ENCODE measurements at regions not wholly inside any gene's neighbourhood (a gene's known extent, or its start where the extent isn't known, plus 50 kb on each side); places are given as distances from the start of the nearest gene placed in this dataset.

GRCh38 chr6:54474898-54475297 is 166.7 kb downstream of the TINAG start:
- H3K27ac ChIP-seq = no peak overlapping the region
- H3K4me1 ChIP-seq = no peaks in the 10 kb centered on the region
- H3K27me3 ChIP-seq = no peaks in the 10 kb centered on the region
- H3K9me3 ChIP-seq = no peaks in the 10 kb centered on the region
- TF ChIP-seq POLR2A (IDR thresholded peaks at IDR 0.05) = no peak
- no peak for TF ChIP-seq POLR2AphosphoS5 (IDR thresholded peaks at IDR 0.05; ENCODE audit: insufficient read depth in 1 of 2, low read depth in 1 of 2)
- TF ChIP-seq, protein P1, sequence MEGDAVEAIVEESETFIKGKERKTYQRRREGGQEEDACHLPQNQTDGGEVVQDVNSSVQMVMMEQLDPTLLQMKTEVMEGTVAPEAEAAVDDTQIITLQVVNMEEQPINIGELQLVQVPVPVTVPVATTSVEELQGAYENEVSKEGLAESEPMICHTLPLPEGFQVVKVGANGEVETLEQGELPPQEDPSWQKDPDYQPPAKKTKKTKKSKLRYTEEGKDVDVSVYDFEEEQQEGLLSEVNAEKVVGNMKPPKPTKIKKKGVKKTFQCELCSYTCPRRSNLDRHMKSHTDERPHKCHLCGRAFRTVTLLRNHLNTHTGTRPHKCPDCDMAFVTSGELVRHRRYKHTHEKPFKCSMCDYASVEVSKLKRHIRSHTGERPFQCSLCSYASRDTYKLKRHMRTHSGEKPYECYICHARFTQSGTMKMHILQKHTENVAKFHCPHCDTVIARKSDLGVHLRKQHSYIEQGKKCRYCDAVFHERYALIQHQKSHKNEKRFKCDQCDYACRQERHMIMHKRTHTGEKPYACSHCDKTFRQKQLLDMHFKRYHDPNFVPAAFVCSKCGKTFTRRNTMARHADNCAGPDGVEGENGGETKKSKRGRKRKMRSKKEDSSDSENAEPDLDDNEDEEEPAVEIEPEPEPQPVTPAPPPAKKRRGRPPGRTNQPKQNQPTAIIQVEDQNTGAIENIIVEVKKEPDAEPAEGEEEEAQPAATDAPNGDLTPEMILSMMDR (IDR thresholded peaks at IDR 0.05) = no peak
- no peak overlapping the region for H3K4me3 ChIP-seq
- no peak for DNase-seq (ENCODE audit: extremely low spot score in 2 of 2)
- intact Hi-C loops (cut with DNase I) = no loop called here
- H3K36me3 ChIP-seq = no peaks in the 10 kb centered on the region

GRCh38 chr6:54481091-54481490 is 172.8 kb downstream of the TINAG start:
- TF ChIP-seq, protein P1 (IDR thresholded peaks at IDR 0.05) = no peak
- no peak for TF ChIP-seq POLR2AphosphoS5 (IDR thresholded peaks at IDR 0.05; ENCODE audit: insufficient read depth in 1 of 2, low read depth in 1 of 2)
- DNase-seq (ENCODE audit: extremely low spot score in 2 of 2) = no peak
- no peaks in the 10 kb centered on the region for H3K9me3 ChIP-seq
- no peaks in the 10 kb centered on the region for H3K4me1 ChIP-seq
- no peaks in the 10 kb centered on the region for H3K36me3 ChIP-seq
- no peak overlapping the region for H3K27ac ChIP-seq
- H3K27me3 ChIP-seq = no peaks in the 10 kb centered on the region
- intact Hi-C loops (cut with DNase I) = no loop called here
- H3K4me3 ChIP-seq = no peak overlapping the region

DNA sequence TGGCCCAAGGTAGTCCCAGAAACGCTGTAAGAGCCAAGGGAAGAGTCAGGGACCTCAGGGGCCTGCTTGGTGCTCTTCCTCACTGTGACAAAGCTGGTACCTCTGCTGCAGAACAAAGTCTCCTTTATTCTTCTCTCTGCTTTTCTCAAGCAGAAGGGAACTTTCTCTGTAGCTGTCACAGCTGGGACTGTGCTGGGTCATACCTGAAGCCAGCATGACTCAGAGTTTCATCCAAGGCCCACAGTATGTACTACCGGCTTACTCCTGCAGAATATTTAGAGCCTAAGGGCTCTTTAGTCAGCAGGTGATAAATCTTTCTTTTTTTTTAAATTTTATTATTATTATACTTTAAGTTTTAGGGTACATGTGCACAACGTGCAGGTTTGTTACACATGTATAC is 183.2 kb downstream of the TINAG start:
- Histone ChIP-seq H3K4me1 (no peaks in the 10 kb centered on the region), H3K36me3 (no peaks in the 10 kb centered on the region), H3K27ac (no peak overlapping the region), H3K4me3 (no peak overlapping the region), H3K27me3 (no peaks in the 10 kb centered on the region), H3K9me3 (peaks cover 2% of the 10 kb centered on the region)
- intact Hi-C loops (cut with DNase I) = no loop called here
- TF ChIP-seq, protein P1 (IDR thresholded peaks at IDR 0.05) = no peak
- TF ChIP-seq POLR2A (IDR thresholded peaks at IDR 0.05) (no peak), POLR2AphosphoS5 (IDR thresholded peaks at IDR 0.05; ENCODE audit: insufficient read depth in 1 of 2, low read depth in 1 of 2) (no peak)
- DNase-seq (ENCODE audit: extremely low spot score in 2 of 2) = no peak

- no peaks in the 10 kb centered on the region for H3K4me1 ChIP-seq
- TF ChIP-seq POLR2A (IDR thresholded peaks at IDR 0.05) = no peak
- TF ChIP-seq, protein P1 (IDR thresholded peaks at IDR 0.05) = no peak
- no peak for TF ChIP-seq POLR2AphosphoS5 (IDR thresholded peaks at IDR 0.05; ENCODE audit: insufficient read depth in 1 of 2, low read depth in 1 of 2)
- no peak overlapping the region for H3K27ac ChIP-seq
- intact Hi-C loops (cut with DNase I) = no loop called here
- H3K4me3 ChIP-seq = no peak overlapping the region
- no peaks in the 10 kb centered on the region for H3K27me3 ChIP-seq
- DNase-seq (ENCODE audit: extremely low spot score in 2 of 2) = no peak
- H3K9me3 ChIP-seq = peaks cover 3% of the 10 kb centered on the region
- no peaks in the 10 kb centered on the region for H3K36me3 ChIP-seq
Measured at GRCh38 chr6:54493138-54493537, 184.9 kb downstream of the TINAG start.

- intact Hi-C loops (cut with DNase I) = no loop called here
- H3K27me3 ChIP-seq = no peaks in the 10 kb centered on the region
- no peaks in the 10 kb centered on the region for H3K9me3 ChIP-seq
- DNase-seq (ENCODE audit: extremely low spot score in 2 of 2) = no peak
- TF ChIP-seq POLR2AphosphoS5 (IDR thresholded peaks at IDR 0.05; ENCODE audit: insufficient read depth in 1 of 2, low read depth in 1 of 2) (no peak), POLR2A (IDR thresholded peaks at IDR 0.05) (no peak)
- TF ChIP-seq, protein P1 (IDR thresholded peaks at IDR 0.05) = no peak
- no peak overlapping the region for H3K27ac ChIP-seq
- H3K36me3 ChIP-seq = no peaks in the 10 kb centered on the region
- H3K4me1 ChIP-seq = no peaks in the 10 kb centered on the region
- H3K4me3 ChIP-seq = no peak overlapping the region
Measured at GRCh38 chr6:54503144-54503543, 194.9 kb downstream of the TINAG start.

All from vagina (tissue), 2 donors.